ENCODE measurements at regions not wholly inside any gene's neighbourhood (a gene's known extent, or its start where the extent isn't known, plus 50 kb on each side); places are given as distances from the start of the nearest gene placed in this dataset.

GRCh38 chr9:129282272-129282671, 104.2 kb upstream of the IER5L start:
- DNase-seq (ENCODE audit: low read depth) = no peak

- no peak for DNase-seq (ENCODE audit: low read depth)
Measured at GRCh38 chr9:129281506-129282145, 103.6 kb upstream of the IER5L start.

- no peak for DNase-seq (ENCODE audit: low read depth)
Measured at GRCh38 chr9:129280623-129281271, 102.7 kb upstream of the IER5L start.

GRCh38 chr9:129280236-129280622, 102.2 kb upstream of the IER5L start:
- DNase-seq (ENCODE audit: low read depth) = no peak

DNA sequence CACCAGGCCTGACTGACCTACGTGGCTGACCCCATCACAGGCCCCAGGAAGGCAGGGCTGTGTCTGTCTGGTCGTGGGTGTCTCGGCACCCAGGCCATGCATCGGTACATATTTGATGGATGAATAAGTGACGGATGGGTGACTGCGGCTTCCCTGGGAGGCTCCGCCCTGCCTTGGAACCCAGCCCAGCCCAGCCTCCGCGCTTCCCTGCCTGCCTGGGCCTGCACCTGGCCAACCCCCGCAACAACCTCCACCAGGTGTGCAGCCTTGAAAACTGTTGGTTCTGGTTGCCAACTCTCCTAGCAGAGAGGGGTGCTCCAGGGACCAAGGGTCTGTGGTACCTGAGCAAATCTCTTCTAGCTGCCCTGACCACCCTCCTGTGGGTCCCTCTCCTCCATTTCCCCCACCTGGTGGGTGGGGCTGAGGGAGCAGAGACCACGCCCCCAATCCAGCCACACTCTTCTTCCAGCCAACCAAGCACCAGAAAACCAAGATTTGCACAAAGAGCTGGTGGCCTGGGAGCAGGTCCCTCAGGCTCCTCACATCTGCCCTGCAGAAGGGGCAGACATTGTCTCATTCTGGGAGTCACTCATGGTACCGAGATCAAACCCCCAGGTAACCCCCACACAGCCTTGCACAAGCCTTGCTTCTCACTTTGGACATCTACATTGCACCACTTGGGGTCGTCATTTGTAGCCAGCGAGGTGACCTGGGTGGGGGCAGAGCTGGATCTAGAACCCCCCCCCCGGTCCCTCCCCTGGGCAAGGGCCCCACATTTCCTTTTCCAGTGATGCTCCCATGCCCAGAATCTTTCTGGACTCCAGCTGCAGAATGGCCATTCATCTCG, 100.6 kb upstream of the IER5L start:
- DNase-seq (ENCODE audit: low read depth) = no peak

GRCh38 chr9:129276486-129277230, 98.6 kb upstream of the IER5L start:
- DNase-seq (ENCODE audit: low read depth) = no peak

DNA sequence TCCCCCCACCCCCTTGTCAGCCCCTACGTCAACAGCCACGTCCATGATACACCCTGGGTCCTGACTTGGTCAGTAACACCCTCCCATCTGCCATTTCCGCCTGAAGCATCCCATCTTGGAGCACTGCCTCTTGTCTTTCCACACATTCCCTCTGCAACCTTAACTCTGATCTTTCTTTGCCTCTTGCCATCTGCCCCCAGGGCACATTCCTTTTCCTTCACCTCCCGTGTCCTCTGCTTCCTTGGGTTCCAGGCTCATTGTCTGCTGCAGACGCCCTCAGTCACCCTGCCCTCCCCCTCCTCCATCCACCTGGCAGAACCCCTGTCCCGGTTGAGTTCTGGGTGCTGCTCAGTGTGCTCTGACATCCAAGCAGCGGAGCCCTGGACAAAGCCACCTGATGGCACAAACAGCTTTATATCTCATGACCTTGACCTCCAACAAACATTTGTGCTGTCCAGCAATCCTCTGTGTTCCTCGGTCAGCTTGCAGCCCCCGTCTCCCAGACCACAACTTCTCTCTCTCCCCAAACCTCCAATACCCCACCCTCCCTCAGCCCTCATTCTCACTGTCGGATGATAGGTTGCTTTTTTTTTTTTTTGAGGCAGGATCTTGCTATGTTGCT, 97.7 kb upstream of the IER5L start:
- no peak for DNase-seq (ENCODE audit: low read depth)

DNA sequence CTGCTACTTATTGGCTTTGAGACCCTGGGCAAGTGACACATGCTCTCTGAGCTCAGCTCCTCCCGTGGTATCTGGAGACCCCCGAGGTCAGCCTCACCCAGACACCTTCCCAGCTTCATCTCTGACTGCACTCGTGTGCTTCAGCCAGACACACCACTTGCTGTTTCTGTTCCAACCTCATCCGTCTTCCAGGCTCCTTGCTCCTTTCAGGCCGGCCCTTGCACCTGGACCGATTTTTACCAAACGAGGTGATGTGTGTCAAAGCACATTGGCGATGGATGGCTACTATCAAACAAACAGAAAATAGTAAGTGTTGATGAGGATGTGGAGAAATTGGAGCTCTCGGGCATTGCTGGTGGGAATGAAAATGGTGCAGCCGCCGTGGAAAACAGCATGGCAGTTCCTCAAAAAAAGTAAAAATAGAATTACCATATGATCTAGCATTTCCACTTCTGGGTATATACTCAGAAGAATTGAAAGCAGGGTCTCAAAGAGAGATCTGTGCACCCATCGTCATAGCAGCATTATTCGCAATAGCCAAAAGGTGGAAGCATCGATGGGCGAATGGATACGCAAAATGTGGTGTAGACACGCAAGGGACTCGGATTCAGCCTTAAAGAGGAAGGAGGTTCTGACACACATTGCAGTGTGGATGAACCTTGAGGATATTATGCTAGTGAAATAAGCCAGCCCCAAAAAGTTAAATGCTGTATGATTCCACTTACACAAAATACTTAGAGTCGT, 96.1 kb upstream of the IER5L start:
- no peak for DNase-seq (ENCODE audit: low read depth)

GRCh38 chr9:129273136-129273895, 95.3 kb upstream of the IER5L start:
- DNase-seq (ENCODE audit: low read depth) = no peak

DNA sequence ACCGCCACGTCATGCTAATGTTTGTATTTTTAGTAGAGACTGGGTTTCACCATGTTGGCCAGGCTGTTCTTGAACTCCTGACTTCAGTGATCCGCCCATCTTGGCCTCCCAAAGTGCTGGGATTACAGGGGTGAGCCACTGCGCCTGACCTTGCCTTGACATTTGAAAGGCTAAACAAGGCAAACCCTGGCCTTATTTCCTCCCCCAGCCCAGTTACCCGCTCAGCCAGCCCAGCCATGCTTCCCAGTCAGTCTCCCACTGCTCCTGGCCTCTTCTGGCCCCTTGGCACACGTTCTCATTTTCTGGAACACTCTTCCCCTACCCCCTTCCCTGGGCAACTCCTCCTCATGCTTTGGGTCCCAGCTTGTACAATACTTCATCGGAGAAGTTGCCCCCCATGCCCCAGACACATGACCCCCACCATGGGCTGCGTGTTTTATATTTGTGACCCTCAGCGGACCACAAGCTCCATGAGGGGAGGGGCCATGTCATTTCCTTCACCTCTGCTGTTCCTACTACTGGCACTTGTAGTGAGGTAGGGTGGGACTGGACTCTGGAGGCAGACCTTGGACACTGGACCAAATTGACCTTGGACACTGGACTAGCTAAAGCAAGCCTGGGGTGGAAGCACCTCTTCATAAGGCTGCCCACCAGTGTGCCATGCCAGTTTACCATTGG, 94.4 kb upstream of the IER5L start:
- no peak for DNase-seq (ENCODE audit: low read depth)

DNA sequence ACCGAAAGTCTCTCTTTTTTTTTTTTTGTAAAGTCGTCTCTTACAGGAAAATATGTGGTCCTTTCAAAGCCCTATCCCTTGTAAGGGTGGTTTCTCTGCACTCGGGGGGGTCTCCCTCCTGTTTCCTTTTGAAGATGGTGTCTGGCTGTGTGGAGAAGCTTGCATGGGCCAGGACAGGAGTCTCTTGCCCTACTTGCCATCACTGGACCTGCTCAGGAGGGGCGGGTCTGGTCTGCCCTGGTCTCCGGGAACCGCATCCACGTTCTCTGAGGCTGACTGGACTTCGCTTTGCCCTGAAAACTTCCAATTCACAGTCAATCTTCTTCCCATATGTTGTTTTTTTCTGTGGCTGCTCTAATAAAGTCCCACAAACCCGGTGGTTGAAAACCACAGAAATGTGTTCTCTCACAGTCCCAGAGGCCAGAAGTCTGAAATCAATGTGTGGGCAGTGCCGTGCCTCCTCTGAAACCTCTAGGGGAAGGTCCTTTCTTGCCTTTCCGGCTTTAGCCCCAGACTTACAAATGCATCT, 92.9 kb upstream of the IER5L start:
- DNase-seq (ENCODE audit: low read depth) = no peak

- DNase-seq (ENCODE audit: low read depth) = peak; percentile 6
Measured at GRCh38 chr9:129270205-129270604, 92.1 kb upstream of the IER5L start.

- DNase-seq (ENCODE audit: low read depth) = no peak
Measured at GRCh38 chr9:129267141-129267540, 89.1 kb upstream of the IER5L start.

DNA sequence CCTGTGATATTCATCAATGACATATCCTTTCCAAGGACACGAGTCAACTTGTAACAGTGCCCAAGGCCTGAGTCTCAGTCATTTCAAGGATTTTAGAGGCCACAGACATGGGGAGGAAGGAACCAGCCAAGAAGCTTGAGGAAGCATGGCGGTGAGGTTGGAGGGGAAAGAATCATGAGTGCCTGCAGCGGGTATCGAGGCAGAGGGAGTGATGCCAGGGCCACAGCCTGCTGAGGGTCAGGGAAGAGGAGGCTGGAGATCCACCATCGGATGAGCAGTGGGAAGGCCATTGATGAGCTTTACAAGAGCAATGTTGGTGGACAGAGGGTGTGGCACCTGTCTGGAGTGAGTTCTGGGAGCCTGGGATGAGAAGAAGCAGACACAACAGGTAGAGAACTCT, 88.5 kb upstream of the IER5L start:
- DNase-seq (ENCODE audit: low read depth) = no peak

GRCh38 chr9:129264388-129264787, 86.3 kb upstream of the IER5L start:
- no peak for DNase-seq (ENCODE audit: low read depth)

DNA sequence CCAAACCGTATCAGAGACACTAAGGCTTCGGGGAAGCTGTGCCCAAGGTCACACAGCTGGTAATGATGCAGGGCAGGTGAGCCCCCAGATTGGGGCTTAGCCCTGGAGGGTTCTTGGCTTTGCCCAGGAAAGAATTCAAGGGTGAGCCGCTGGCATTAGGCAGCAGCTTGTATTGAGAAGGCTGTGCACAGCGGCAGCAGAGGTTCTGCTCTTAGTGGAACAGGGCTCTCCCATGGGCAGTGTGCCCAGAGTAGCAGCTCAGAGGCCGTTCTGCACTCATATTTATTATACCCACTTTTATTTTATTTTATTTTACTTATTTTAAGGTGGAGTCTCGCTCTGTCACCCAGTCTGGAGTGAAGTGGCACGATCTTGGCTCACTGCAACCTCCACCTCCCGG, 85.8 kb upstream of the IER5L start:
- no peak for DNase-seq (ENCODE audit: low read depth)

GRCh38 chr9:129262261-129262660, 84.2 kb upstream of the IER5L start:
- no peak for DNase-seq (ENCODE audit: low read depth)

DNA sequence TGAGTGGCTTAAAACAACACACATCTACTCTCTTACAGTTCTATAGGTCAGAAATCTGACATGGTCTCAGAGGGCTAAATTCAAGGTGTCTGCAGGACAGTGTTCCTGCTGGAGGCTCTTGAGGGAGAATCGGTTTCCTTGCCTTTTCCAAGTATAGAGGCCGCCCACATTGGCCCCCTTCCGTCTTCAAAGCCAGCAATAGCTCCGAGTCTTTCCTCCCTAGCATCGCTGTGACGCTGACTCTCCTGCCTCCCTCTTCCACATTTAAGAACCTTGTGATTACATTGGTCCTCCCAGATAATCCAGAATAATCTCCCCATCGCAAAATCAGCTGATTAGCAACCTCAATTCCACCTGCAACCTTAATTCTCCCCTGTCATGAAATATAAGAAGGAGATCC, 81.3 kb upstream of the IER5L start:
- no peak for DNase-seq (ENCODE audit: low read depth)

GRCh38 chr9:129258823-129259301, 80.8 kb upstream of the IER5L start:
- DNase-seq (ENCODE audit: low read depth) = no peak

Measured in activated T-helper 9 cell treated with anti-CD3 and anti-CD28 coated beads, Interleukin-2, amount 50 U/mL, for 16 hours (primary cell).